Tibial nerve (tissue), 4 donors: ENCODE measurements at regions not wholly inside any gene's neighbourhood (a gene's known extent, or its start where the extent isn't known, plus 50 kb on each side); places are given as distances from the start of the nearest gene placed in this dataset.

Experiments
- DNase-seq, 2 donors: peaks; one replicate each; pipeline ENCODE4 v3.0.0-alpha.2; 2019; ENCODE audit warnings: low spot score in 2 of 2
- H3K27ac ChIP-seq, 4 donors: fragments of 200-600 bp; sonication (generic) in 3 of 4; one replicate each; pipeline ENCODE4 v1.5.1; 2017 to 2019; ENCODE audit warnings: mild to moderate bottlenecking in 1 of 4
- H3K27me3 ChIP-seq, 2 donors: fragments of 200-600 bp; sonication (generic) in 1 of 2; one replicate each; pipeline versions ENCODE4 v1.5.1 to v1.6.0; 2017 to 2019
- H3K36me3 ChIP-seq, 3 donors: fragments of 200-600 bp; sonication (generic); one replicate each; pipeline ENCODE4 v1.5.1; 2018 to 2019
- H3K4me1 ChIP-seq, 4 donors: fragments of 200-600 bp; sonication (generic) in 3 of 4; one replicate each; pipeline ENCODE4 v1.5.1; 2017 to 2019
- H3K4me3 ChIP-seq, 4 donors: fragments of 200-600 bp; sonication (generic) in 3 of 4; one replicate each; pipeline ENCODE4 v1.5.1; 2017 to 2019; ENCODE audit warnings: mild to moderate bottlenecking in 1 of 4, moderate library complexity in 1 of 4
- H3K9me3 ChIP-seq, 4 donors: fragments of 200-600 bp; sonication (generic) in 3 of 4; one replicate each; pipeline ENCODE4 v1.5.1; 2017 to 2019
- EP300 ChIP-seq, 2 donors: sonication (generic); formaldehyde crosslinking; IDR thresholded peaks; one replicate each; pipeline ENCODE4 v1.6.1; 2017; ENCODE audit warnings: antibody characterized with exemption in 2 of 2, mild to moderate bottlenecking in 1 of 2
- POLR2A ChIP-seq, 2 donors: fragments of 450-650 bp; IDR thresholded peaks; one replicate each; pipeline ENCODE4 v1.6.1; 2017; ENCODE audit warnings: antibody characterized with exemption in 2 of 2, mild to moderate bottlenecking in 2 of 2, moderate library complexity in 2 of 2
- WGBS, 2 donors: methylation state at CpG; one replicate each; pipeline ENCODE4 v1.1.5; 2018; 5-methylcytosine and 5-hydroxymethylcytosine counted together
- TF ChIP-seq, protein P1 (sequence below), 5 experiments: fragments of 200-600 bp in 3 of 5; fragments of 450-650 bp in 2 of 5; sonication (generic) in 3 of 5; IDR thresholded peaks; one replicate each; pipeline ENCODE4 v1.5.1; 2016 to 2019; ENCODE audit warnings: antibody characterized with exemption in 5 of 5, mild to moderate bottlenecking in 3 of 5, moderate library complexity in 2 of 5

DNA sequence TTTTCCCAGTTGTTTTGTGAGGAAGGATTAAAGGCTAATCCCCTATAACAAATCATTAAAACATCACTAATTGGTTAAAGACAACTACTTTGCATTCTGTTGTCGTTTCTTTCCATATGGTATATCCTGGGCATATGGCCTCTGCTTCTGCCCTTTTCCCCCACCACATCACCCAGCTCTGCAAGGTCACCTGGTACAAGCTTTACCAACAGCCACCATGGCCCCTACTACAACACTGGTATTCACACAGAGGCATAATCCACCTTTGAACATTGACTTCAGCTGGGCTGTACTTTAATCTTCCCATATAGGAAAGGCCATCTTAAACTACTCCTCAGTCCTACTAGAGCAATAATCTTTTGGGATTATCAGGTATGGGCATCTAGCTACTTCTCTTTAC lies 866.1 kb downstream of the TLE4 start:
- no peak overlapping the region for H3K4me3 ChIP-seq
- DNase-seq = no peak
- no peak overlapping the region for H3K27ac ChIP-seq
- no peaks in the 10 kb centered on the region for H3K27me3 ChIP-seq
- H3K4me1 ChIP-seq = no peaks in the 10 kb centered on the region
- no peak for TF ChIP-seq EP300 (IDR thresholded peaks at IDR 0.05)
- TF ChIP-seq, protein P1, sequence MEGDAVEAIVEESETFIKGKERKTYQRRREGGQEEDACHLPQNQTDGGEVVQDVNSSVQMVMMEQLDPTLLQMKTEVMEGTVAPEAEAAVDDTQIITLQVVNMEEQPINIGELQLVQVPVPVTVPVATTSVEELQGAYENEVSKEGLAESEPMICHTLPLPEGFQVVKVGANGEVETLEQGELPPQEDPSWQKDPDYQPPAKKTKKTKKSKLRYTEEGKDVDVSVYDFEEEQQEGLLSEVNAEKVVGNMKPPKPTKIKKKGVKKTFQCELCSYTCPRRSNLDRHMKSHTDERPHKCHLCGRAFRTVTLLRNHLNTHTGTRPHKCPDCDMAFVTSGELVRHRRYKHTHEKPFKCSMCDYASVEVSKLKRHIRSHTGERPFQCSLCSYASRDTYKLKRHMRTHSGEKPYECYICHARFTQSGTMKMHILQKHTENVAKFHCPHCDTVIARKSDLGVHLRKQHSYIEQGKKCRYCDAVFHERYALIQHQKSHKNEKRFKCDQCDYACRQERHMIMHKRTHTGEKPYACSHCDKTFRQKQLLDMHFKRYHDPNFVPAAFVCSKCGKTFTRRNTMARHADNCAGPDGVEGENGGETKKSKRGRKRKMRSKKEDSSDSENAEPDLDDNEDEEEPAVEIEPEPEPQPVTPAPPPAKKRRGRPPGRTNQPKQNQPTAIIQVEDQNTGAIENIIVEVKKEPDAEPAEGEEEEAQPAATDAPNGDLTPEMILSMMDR (IDR thresholded peaks at IDR 0.05) = no peak
- H3K36me3 ChIP-seq = no peaks in the 10 kb centered on the region
- no peaks in the 10 kb centered on the region for H3K9me3 ChIP-seq
- 59 to 73% methylated on average over 1 of the region's 1 CpG for WGBS, 2 donors

- no peak overlapping the region for H3K4me3 ChIP-seq
- no peaks in the 10 kb centered on the region for H3K9me3 ChIP-seq
- no peak overlapping the region for H3K27ac ChIP-seq
- TF ChIP-seq EP300 (IDR thresholded peaks at IDR 0.05) (no peak), POLR2A (IDR thresholded peaks at IDR 0.05) (no peak)
- TF ChIP-seq, protein P1 (IDR thresholded peaks at IDR 0.05) = no peak
- DNase-seq = no peak
- WGBS, 2 donors = 98 to 100% methylated on average over 2 of the region's 2 CpGs
- no peaks in the 10 kb centered on the region for H3K36me3 ChIP-seq
- H3K4me1 ChIP-seq = no peaks in the 10 kb centered on the region
- no peaks in the 10 kb centered on the region for H3K27me3 ChIP-seq
Measured at GRCh38 chr9:80437091-80437640, 865.4 kb downstream of the TLE4 start.

DNA sequence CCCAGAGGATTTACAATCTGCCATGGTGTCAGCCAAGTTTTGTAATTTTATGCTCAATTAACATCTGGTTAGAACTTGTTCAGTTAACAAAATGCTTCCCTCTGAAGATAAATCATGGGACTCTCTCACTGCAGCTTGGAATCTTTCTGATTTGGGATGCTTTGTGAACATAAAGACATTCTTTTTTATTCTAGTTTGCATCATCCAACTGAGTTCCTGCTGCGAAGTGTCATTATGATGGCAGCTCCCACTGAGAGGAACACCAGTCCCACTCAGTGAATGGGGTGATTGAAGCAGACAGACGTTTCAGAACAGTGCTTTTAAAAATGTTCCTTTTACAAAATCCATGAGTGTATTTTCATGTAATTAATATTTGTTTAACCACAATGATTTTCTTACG lies 863.8 kb downstream of the TLE4 start:
- Histone ChIP-seq H3K9me3 (no peaks in the 10 kb centered on the region), H3K4me1 (no peaks in the 10 kb centered on the region), H3K4me3 (no peak overlapping the region), H3K27ac (no peak overlapping the region), H3K36me3 (no peaks in the 10 kb centered on the region), H3K27me3 (no peaks in the 10 kb centered on the region)
- WGBS, 2 donors = 24 to 34% methylated on average over 3 of the region's 3 CpGs
- TF ChIP-seq, protein P1 (IDR thresholded peaks at IDR 0.05) = no peak
- no peak for TF ChIP-seq POLR2A (IDR thresholded peaks at IDR 0.05)
- TF ChIP-seq EP300 (IDR thresholded peaks at IDR 0.05) = no peak
- DNase-seq = no peak

DNA sequence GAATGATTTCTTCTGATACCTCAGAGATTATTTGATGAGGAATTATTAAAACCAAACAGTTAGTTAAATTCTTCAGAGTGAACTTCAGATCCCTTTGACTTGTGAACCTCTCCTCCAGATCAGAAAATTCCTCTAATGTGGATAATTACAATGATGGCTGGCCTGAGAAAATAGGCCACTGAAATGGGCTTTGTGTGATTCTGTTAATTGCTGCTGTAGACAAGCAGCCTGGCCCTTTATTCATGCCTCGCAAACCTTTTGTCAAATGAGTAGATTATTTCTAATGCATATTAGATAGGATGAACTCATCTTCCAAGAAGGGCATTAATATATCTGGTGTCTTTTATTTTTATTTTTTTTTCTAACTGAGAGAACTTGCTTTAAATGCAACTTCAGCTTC lies 855.2 kb downstream of the TLE4 start:
- no peak overlapping the region for H3K27ac ChIP-seq
- no peak for DNase-seq
- TF ChIP-seq EP300 (IDR thresholded peaks at IDR 0.05) (no peak), POLR2A (IDR thresholded peaks at IDR 0.05) (no peak)
- TF ChIP-seq, protein P1 (IDR thresholded peaks at IDR 0.05) = no peak
- H3K9me3 ChIP-seq = no peaks in the 10 kb centered on the region
- no peaks in the 10 kb centered on the region for H3K4me1 ChIP-seq
- no peaks in the 10 kb centered on the region for H3K36me3 ChIP-seq
- no peak overlapping the region for H3K4me3 ChIP-seq
- no peaks in the 10 kb centered on the region for H3K27me3 ChIP-seq
- WGBS, 2 donors = 68% methylated on average over 1 of the region's 1 CpG

DNA sequence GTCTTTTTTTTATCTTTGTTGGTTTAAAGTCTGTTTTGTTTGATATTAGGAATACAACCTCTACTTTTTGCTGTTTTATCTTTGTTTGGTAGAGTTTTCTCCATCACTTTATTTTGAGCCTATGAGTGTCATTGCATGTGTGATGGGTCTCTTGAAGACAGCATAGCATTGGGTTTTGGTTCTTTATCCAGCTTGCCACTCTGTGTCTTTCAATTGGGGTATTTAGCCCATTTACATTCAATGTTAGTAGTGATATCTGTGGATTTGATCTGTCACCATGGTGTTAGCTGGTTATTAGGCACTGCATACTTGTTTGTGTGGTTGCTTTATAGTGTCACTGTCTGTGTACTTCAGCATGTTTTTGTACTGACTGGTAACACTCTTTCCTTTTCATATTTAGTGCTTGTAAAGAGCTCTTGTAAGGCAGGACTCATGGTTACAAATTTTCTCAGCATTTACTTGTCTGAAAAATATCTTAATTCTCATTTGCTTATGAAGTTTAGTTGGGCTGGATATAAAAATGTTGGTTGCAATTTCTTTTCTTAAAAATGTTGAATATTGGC lies 845.5 kb downstream of the TLE4 start:
- no peak for DNase-seq
- Histone ChIP-seq H3K27ac (no peak overlapping the region), H3K27me3 (no peaks in the 10 kb centered on the region), H3K9me3 (peaks cover 0 to 32% (median 1%) of the 10 kb centered on the region in 4 donors), H3K4me1 (no peaks in the 10 kb centered on the region), H3K36me3 (no peaks in the 10 kb centered on the region), H3K4me3 (no peak overlapping the region)
- TF ChIP-seq POLR2A (IDR thresholded peaks at IDR 0.05) = no peak
- TF ChIP-seq EP300 (IDR thresholded peaks at IDR 0.05) = no peak
- TF ChIP-seq, protein P1 (IDR thresholded peaks at IDR 0.05) = no peak
